Loucy (cell line): ENCODE measurements at regions not wholly inside any gene's neighbourhood (a gene's known extent, or its start where the extent isn't known, plus 50 kb on each side); places are given as distances from the start of the nearest gene placed in this dataset.
A peak's percentile ranks its signal among the peaks of the same experiment; 100 is the strongest.

Source experiments
- H2AFZ ChIP-seq: fragments of 200-600 bp; sonication (generic); 2 replicates; pipeline ENCODE4 v1.6.0; 2016; ENCODE audit warnings: antibody characterized with exemption, mild to moderate bottlenecking, low read length, moderate library complexity
- H3F3A ChIP-seq: fragments of 200-600 bp; 2 replicates; pipeline ENCODE4 v1.6.0; 2016; ENCODE audit warnings: antibody characterized with exemption, low read depth, mild to moderate bottlenecking
- H3K27me3 ChIP-seq: fragments of 200-600 bp; sonication (generic); 2 replicates; pipeline ENCODE4 v1.6.1; 2014; ENCODE audit warnings: low read length, mild to moderate bottlenecking; ENCODE audit not compliant: insufficient read depth, poor library complexity, severe bottlenecking
- H3K36me3 ChIP-seq: fragments of 200-600 bp; sonication (generic); 2 replicates; pipeline ENCODE4 v1.6.1; 2016; ENCODE audit warnings: low read length; ENCODE audit not compliant: insufficient read depth
- H3K4me1 ChIP-seq: fragments of 200-600 bp; sonication (generic); 2 replicates; pipeline ENCODE4 v1.5.1; 2014; ENCODE audit warnings: low read length, mild to moderate bottlenecking; ENCODE audit not compliant: insufficient read depth, poor library complexity, severe bottlenecking
- H3K4me2 ChIP-seq: fragments of 200-600 bp; sonication (generic); 2 replicates; pipeline ENCODE4 v1.6.0; 2014; ENCODE audit warnings: antibody characterized with exemption, low read length, low read depth, mild to moderate bottlenecking; ENCODE audit not compliant: poor library complexity, severe bottlenecking
- H3K4me3 ChIP-seq: fragments of 200-600 bp; sonication (generic); 2 replicates; pipeline ENCODE4 v1.5.1; 2014; ENCODE audit warnings: low read length, mild to moderate bottlenecking, mixed read lengths; ENCODE audit not compliant: poor library complexity, severe bottlenecking
- H3K79me2 ChIP-seq: fragments of 200-600 bp; sonication (generic); 2 replicates; pipeline ENCODE4 v1.6.1; 2014; ENCODE audit warnings: low read length; ENCODE audit not compliant: insufficient read depth
- H3K9ac ChIP-seq: fragments of 200-600 bp; sonication (generic); 2 replicates; pipeline ENCODE4 v1.6.0; 2014; ENCODE audit warnings: mild to moderate bottlenecking, low read depth, low read length, moderate library complexity; ENCODE audit not compliant: poor library complexity, severe bottlenecking
- H3K9me2 ChIP-seq: fragments of 200-600 bp; sonication (generic); replicated peaks from 2 replicates; pipeline ENCODE4 v1.6.1; 2016; ENCODE audit warnings: low read depth, low read length, mixed read lengths
- H3K9me3 ChIP-seq: fragments of 200-600 bp; sonication (generic); 2 replicates; pipeline ENCODE4 v1.6.1; 2014; ENCODE audit warnings: mild to moderate bottlenecking, antibody characterized with exemption, low read length, low read depth; ENCODE audit not compliant: insufficient read depth
- H4K20me1 ChIP-seq: fragments of 200-600 bp; sonication (generic); 2 replicates; pipeline ENCODE4 v1.6.0; 2014; ENCODE audit warnings: antibody characterized with exemption, low read length, mild to moderate bottlenecking; ENCODE audit not compliant: insufficient read depth, poor library complexity, severe bottlenecking
- CTCF ChIP-seq: fragments of 200-600 bp; sonication (generic); conservative IDR thresholded peaks from 2 replicates; pipeline ENCODE4 v1.5.1; 2014; ENCODE audit warnings: mild to moderate bottlenecking, antibody characterized with exemption, low read length
- EZH2phosphoT487 ChIP-seq: fragments of 200-600 bp; IDR thresholded peaks from 2 replicates; pipeline ENCODE4 v1.6.1; 2018; ENCODE audit warnings: antibody characterized with exemption, mild to moderate bottlenecking, moderate library complexity, borderline replicate concordance

- H3K9ac ChIP-seq: no peak overlapping the region
- H2AFZ ChIP-seq: peak overlapping the region; percentile 53; the same call in 1 of the 2 replicates
- H3K9me3 ChIP-seq: no peaks in the 10 kb centered on the region
- H3K27me3 ChIP-seq: no peaks in the 10 kb centered on the region
- H3K4me3 ChIP-seq: no peak overlapping the region
- no peaks in the 10 kb centered on the region for H3K79me2 ChIP-seq
- H3F3A ChIP-seq: no peaks in the 10 kb centered on the region
- H4K20me1 ChIP-seq: no peaks in the 10 kb centered on the region
- no peaks in the 10 kb centered on the region for H3K9me2 ChIP-seq
- H3K4me1 ChIP-seq: no peaks in the 10 kb centered on the region
- peak; percentile 57 for TF ChIP-seq CTCF
- TF ChIP-seq EZH2phosphoT487: no peak
- H3K36me3 ChIP-seq: no peaks in the 10 kb centered on the region
- H3K4me2 ChIP-seq: no peak overlapping the region
These were observed 1104.2 kb upstream of the TMPRSS15 start for GRCh38 chr21:19507682-19508260.

- no peaks in the 10 kb centered on the region for H3K36me3 ChIP-seq
- H3K9me3 ChIP-seq: no peaks in the 10 kb centered on the region
- no peak overlapping the region for H2AFZ ChIP-seq
- H3K27me3 ChIP-seq: no peaks in the 10 kb centered on the region
- H3K4me3 ChIP-seq: no peak overlapping the region
- H3F3A ChIP-seq: no peaks in the 10 kb centered on the region
- no peak overlapping the region for H3K9ac ChIP-seq
- H3K4me1 ChIP-seq: no peaks in the 10 kb centered on the region
- H3K9me2 ChIP-seq: no peaks in the 10 kb centered on the region
- no peaks in the 10 kb centered on the region for H4K20me1 ChIP-seq
- no peak overlapping the region for H3K4me2 ChIP-seq
- no peak for TF ChIP-seq CTCF
- no peak for TF ChIP-seq EZH2phosphoT487
- H3K79me2 ChIP-seq: no peaks in the 10 kb centered on the region
These were observed 1104.9 kb upstream of the TMPRSS15 start for GRCh38 chr21:19508442-19508841.

GRCh38 chr21:19508844-19509243 is 1105.3 kb upstream of the TMPRSS15 start:
- Histone ChIP-seq H3K36me3 (no peaks in the 10 kb centered on the region), H3F3A (no peaks in the 10 kb centered on the region), H3K4me3 (no peak overlapping the region), H3K4me2 (no peak overlapping the region), H3K27me3 (no peaks in the 10 kb centered on the region), H3K9me2 (no peaks in the 10 kb centered on the region), H2AFZ (no peak overlapping the region), H3K9ac (no peak overlapping the region), H3K79me2 (no peaks in the 10 kb centered on the region), H3K4me1 (no peaks in the 10 kb centered on the region), H4K20me1 (no peaks in the 10 kb centered on the region), H3K9me3 (no peaks in the 10 kb centered on the region)
- TF ChIP-seq EZH2phosphoT487: no peak
- no peak for TF ChIP-seq CTCF
